NCI-H2029 treated with DMSO at 0.1 percent for 48 hours (cell line): ENCODE measurements at regions not wholly inside any gene's neighbourhood (a gene's known extent, or its start where the extent isn't known, plus 50 kb on each side); places are given as distances from the start of the nearest gene placed in this dataset.

Source experiments
- DNase-seq: peaks from one replicate; lab custom pipeline; 2025; lab: John Stamatoyannopoulos, UW

DNA sequence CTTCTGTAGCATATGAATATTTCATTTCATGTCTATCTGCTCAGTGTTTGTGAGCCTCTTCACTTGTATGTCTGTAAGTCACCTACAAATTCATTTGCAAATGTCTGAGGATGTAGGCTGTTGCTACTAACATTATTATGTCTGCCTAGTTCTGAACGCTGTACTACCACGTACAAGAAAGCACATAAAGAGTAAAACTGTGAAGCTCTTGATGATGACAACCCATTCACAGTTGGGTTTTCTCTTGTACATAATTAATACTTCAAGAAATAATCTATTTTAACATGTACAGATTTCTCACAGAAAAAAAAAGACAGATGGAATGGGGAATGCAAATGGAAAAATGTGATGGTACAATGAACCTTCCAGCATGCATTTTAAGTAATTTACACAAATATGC lies 64.3 kb upstream of the CPNE8 start:
- DNase-seq = no peak

DNA sequence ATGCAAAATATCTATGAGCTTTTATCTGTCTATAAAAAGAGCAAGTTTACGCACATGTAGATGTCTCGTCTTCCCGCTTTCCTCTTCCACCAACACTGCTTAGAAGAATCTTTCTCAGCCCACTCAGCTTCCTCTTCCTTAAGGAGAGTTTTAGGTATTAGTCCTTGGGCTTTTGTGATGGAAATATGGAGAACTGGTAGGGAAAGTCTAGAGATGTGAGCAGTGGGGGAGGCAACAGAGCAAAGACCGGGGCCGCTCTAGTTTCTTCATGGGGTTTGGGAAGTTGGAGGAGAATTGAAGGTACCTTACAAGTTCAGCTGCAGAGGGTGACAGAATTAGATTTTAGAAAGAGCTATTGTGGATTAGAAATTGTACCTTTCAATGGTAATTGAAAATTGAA lies 56.3 kb upstream of the CPNE8 start:
- DNase-seq = no peak

DNA sequence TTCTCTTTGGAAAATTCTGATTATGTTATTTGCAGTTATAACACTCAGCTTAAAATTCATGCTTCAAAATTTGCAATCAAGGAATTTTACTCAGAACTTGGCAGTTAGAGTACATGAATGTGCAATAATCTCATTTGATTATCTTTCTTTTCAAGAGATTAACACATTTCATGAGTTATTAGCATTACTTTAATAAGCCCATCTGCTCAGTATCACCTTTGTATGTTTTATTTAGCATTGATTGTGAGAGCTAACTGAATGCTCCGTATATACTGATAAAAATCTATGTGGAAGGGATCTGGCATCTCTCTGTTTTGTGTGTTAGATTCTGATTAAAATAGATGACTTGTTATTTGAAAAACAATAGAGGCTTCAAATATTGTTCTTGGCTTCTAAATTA lies 55.6 kb upstream of the CPNE8 start:
- DNase-seq = no peak

DNA sequence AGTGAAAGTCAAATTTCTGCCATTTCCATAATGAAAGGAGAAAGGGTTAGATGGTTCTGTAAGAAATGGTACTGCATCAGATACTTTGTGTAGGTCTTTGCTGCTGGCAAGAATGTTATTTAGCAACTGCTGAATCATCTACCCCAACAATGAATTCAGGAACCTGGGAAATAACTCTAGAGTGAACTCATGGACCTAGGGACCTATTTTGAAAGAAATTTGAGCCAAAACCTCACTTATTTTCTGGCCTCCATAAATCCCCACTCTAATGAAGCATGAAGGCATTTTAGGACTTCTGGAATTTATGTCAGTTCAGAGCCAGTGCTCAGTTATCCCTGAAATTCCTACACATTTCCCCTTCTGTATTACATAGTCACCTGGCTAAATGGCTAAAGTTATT lies 50.9 kb upstream of the CPNE8 start:
- DNase-seq = no peak
